Esophagus muscularis mucosa (tissue), 3 donors: ENCODE measurements at regions not wholly inside any gene's neighbourhood (a gene's known extent, or its start where the extent isn't known, plus 50 kb on each side); places are given as distances from the start of the nearest gene placed in this dataset.

Experiments used
- CTCF ChIP-seq, 3 experiments: fragments of 200-600 bp in 2 of 3; fragments of 450-650 bp in 1 of 3; sonication (generic) in 2 of 3; IDR thresholded peaks; one replicate each; pipeline ENCODE4 v1.5.1; 2017 to 2019; ENCODE audit warnings: antibody characterized with exemption in 3 of 3, mild to moderate bottlenecking in 2 of 3, moderate library complexity in 1 of 3
- POLR2A ChIP-seq: fragments of 450-650 bp; IDR thresholded peaks from one replicate; pipeline ENCODE4 v1.6.1; 2017; ENCODE audit warnings: antibody characterized with exemption, moderate library complexity, mild to moderate bottlenecking, low read depth
- POLR2AphosphoS5 ChIP-seq, 2 donors: sonication (generic); formaldehyde crosslinking; IDR thresholded peaks; one replicate each; pipeline ENCODE4 v1.6.1; 2017; ENCODE audit warnings: antibody characterized with exemption in 2 of 2

- TF ChIP-seq CTCF (IDR thresholded peaks at IDR 0.05), result no peak
- no peak for TF ChIP-seq POLR2A
- TF ChIP-seq POLR2AphosphoS5 (IDR thresholded peaks at IDR 0.05), result no peak
These were observed 91.9 kb downstream of the CTTN start for GRCh38 chr11:70490208-70490607.
